Ovary (tissue), 7 donors: ENCODE measurements at regions not wholly inside any gene's neighbourhood (a gene's known extent, or its start where the extent isn't known, plus 50 kb on each side); places are given as distances from the start of the nearest gene placed in this dataset.

Experiments used
- DNase-seq, 5 donors: peaks; one replicate each; pipeline ENCODE4 v3.0.0-alpha.2; 2019 to 2020
- H3K27ac ChIP-seq, 2 donors: fragments of 200-600 bp; one replicate each; pipeline versions ENCODE4 v1.5.1 to v1.8.0; 2019 to 2022
- H3K27me3 ChIP-seq: fragments of 200-600 bp; one replicate; pipeline ENCODE4 v1.8.0; 2022
- H3K36me3 ChIP-seq: fragments of 200-600 bp; sonication (generic); one replicate; pipeline ENCODE4 v1.5.1; 2019
- H3K4me1 ChIP-seq: one replicate; pipeline ENCODE4 v1.8.1; 2013; ENCODE audit warnings: mild to moderate bottlenecking, moderate library complexity; ENCODE audit not compliant: insufficient read depth
- H3K4me3 ChIP-seq: fragments of 200-600 bp; sonication (generic); one replicate; pipeline ENCODE4 v1.5.1; 2017
- H3K9me3 ChIP-seq, 2 donors: fragments of 200-600 bp in 1 of 2; sonication (generic) in 1 of 2; one replicate each; pipeline versions ENCODE4 v1.5.1 to v1.8.1; 2013 to 2019; ENCODE audit warnings: mild to moderate bottlenecking in 1 of 2, moderate library complexity in 1 of 2
- CTCF ChIP-seq, 3 donors: fragments of 450-650 bp in 2 of 3; fragments of 200-600 bp in 1 of 3; IDR thresholded peaks; one replicate each; pipeline versions ENCODE4 v1.5.1 to v1.8.0; 2016 to 2022; ENCODE audit warnings: antibody characterized with exemption in 3 of 3, mild to moderate bottlenecking in 1 of 3
- EP300 ChIP-seq: sonication (generic); formaldehyde crosslinking; IDR thresholded peaks from one replicate; pipeline ENCODE4 v1.6.1; 2017; ENCODE audit warnings: antibody characterized with exemption
- POLR2A ChIP-seq: fragments of 450-650 bp; IDR thresholded peaks from one replicate; pipeline ENCODE4 v1.6.1; 2017; ENCODE audit warnings: antibody characterized with exemption, mild to moderate bottlenecking, moderate library complexity
- WGBS, 3 donors: extraction: QIAGEN DNeasy Blood & Tissue Kit in 1 of 3; methylation state at CpG; one replicate each; pipeline versions ENCODE4 v1.1.5 to v1.1.7; 2013 to 2017; 5-methylcytosine and 5-hydroxymethylcytosine counted together
- intact Hi-C, 4 donors: fragments of 100-400 bp; cut with DNase I; formaldehyde crosslinking; loops; one replicate each; pipeline versions ENCODE4 v1.11.0 to v1.15.1; 2022 to 2023
- donor health status: DM: no; HTN: no; CAD: no; lungs with moderate emphysema.
- donor health status: DM: no; HTN: no; CAD: no.
- donor health status: Bipolar disorder and iron deficiency.
- donor health status: DM: no; HTN: no; CAD: no.
- donor health status: DM: yes; HTN: yes; CAD: no.

- no peaks in the 10 kb centered on the region for H3K36me3 ChIP-seq
- H3K27me3 ChIP-seq, result no peaks in the 10 kb centered on the region
- DNase-seq, result no peak
- H3K4me3 ChIP-seq, result no peak overlapping the region
- intact Hi-C loops, result no loop called here
- H3K9me3 ChIP-seq, result no peaks in the 10 kb centered on the region
- no peaks in the 10 kb centered on the region for H3K4me1 ChIP-seq
- TF ChIP-seq CTCF (IDR thresholded peaks at IDR 0.05), result no peak
- no peak for TF ChIP-seq POLR2A
- no peak for TF ChIP-seq EP300
- no peak overlapping the region for H3K27ac ChIP-seq
- 46 to 83% (median 68%) methylated on average over 2 of the region's 2 CpGs for WGBS, 3 donors
Observed at GRCh38 chr6:12555267-12555666, 161.3 kb upstream of the PHACTR1 start.

GRCh38 chr6:12555781-12556180 is 160.8 kb upstream of the PHACTR1 start:
- intact Hi-C loops, result no loop called here
- WGBS, 3 donors, result 77 to 85% (median 78%) methylated on average over 3 of the region's 3 CpGs
- no peaks in the 10 kb centered on the region for H3K36me3 ChIP-seq

DNA sequence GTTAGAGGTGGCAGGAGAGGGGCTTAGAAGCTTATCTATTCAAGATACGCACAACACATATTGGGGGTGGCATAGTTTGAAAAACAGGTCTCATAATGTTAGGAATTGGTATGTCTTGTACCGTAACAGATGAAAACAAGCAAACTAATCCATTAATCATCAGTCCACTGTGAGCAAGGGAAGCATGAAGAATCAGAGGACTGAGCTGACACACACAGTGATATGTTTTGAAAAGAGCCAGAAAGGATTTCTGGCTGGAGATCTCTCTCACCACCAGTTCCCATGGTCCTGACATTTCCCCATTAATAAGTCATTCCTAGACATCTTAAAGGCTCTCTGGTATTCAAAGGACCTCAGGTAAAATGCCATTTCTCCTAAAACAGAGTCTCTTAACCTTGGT is 158.8 kb upstream of the PHACTR1 start:
- 61 to 67% (median 66%) methylated on average over 2 of the region's 2 CpGs for WGBS, 3 donors
- intact Hi-C loops, result no loop called here
- no peaks in the 10 kb centered on the region for H3K27me3 ChIP-seq

More at GRCh38 chr6:12555781-12556180, 160.8 kb upstream of the PHACTR1 start:
- no peaks in the 10 kb centered on the region for H3K4me1 ChIP-seq
- no peaks in the 10 kb centered on the region for H3K9me3 ChIP-seq
- H3K27ac ChIP-seq, result no peak overlapping the region
- no peak for DNase-seq
- no peaks in the 10 kb centered on the region for H3K27me3 ChIP-seq
- no peak overlapping the region for H3K4me3 ChIP-seq
- TF ChIP-seq POLR2A (no peak), EP300 (no peak), CTCF (IDR thresholded peaks at IDR 0.05) (no peak)

GRCh38 chr6:12560315-12560714 is 156.3 kb upstream of the PHACTR1 start:
- Histone ChIP-seq H3K9me3 (no peaks in the 10 kb centered on the region), H3K27ac (no peak overlapping the region), H3K4me3 (no peak overlapping the region), H3K36me3 (no peaks in the 10 kb centered on the region), H3K27me3 (no peaks in the 10 kb centered on the region), H3K4me1 (no peaks in the 10 kb centered on the region)
- TF ChIP-seq EP300 (no peak), CTCF (IDR thresholded peaks at IDR 0.05) (no peak), POLR2A (no peak)
- no peak for DNase-seq
- intact Hi-C loops, result no loop called here
- 71 to 93% (median 76%) methylated on average over 5 of the region's 5 CpGs for WGBS, 3 donors

More for the DNA sequence above, 158.8 kb upstream of the PHACTR1 start:
- Histone ChIP-seq H3K36me3 (no peaks in the 10 kb centered on the region), H3K4me1 (no peaks in the 10 kb centered on the region), H3K9me3 (no peaks in the 10 kb centered on the region), H3K4me3 (no peak overlapping the region), H3K27ac (no peak overlapping the region)
- no peak for TF ChIP-seq EP300
- TF ChIP-seq POLR2A, result no peak
- no peak for TF ChIP-seq CTCF (IDR thresholded peaks at IDR 0.05)
- no peak for DNase-seq
